Tibial artery (tissue), 4 donors: ENCODE measurements at regions not wholly inside any gene's neighbourhood (a gene's known extent, or its start where the extent isn't known, plus 50 kb on each side); places are given as distances from the start of the nearest gene placed in this dataset.
A peak's percentile ranks its signal among the peaks of the same experiment; 100 is the strongest.

Experiments
- DNase-seq, 2 donors: peaks; one replicate each; pipeline ENCODE4 v3.0.0-alpha.2; 2019
- H3K27ac ChIP-seq, 2 donors: fragments of 200-600 bp; sonication (generic) in 1 of 2; 1 replicate in 1 of 2; 2 replicates in 1 of 2; pipeline ENCODE4 v1.5.1; 2018 to 2019; ENCODE audit warnings: mild to moderate bottlenecking in 1 of 2
- H3K27me3 ChIP-seq, 2 donors: fragments of 200-600 bp; sonication (generic) in 1 of 2; one replicate each; pipeline versions ENCODE4 v1.5.1 to v1.6.0; 2016 to 2019
- H3K36me3 ChIP-seq, 3 donors: fragments of 200-600 bp; sonication (generic) in 2 of 3; one replicate each; pipeline ENCODE4 v1.5.1; 2016 to 2019; ENCODE audit warnings: mild to moderate bottlenecking in 2 of 3
- H3K4me1 ChIP-seq, 4 donors: fragments of 200-600 bp; sonication (generic) in 2 of 4; 1 replicate in 3 of 4; 2 replicates in 1 of 4; pipeline ENCODE4 v1.5.1; 2016 to 2019
- H3K4me3 ChIP-seq, 2 donors: fragments of 200-600 bp; sonication (generic) in 1 of 2; 1 replicate in 1 of 2; 2 replicates in 1 of 2; pipeline ENCODE4 v1.5.1; 2018 to 2019; ENCODE audit warnings: mild to moderate bottlenecking in 2 of 2
- H3K9me3 ChIP-seq, 3 donors: fragments of 200-600 bp; sonication (generic) in 1 of 3; one replicate each; pipeline ENCODE4 v1.5.1; 2016 to 2019
- intact Hi-C: fragments of 100-400 bp; cut with DNase I; formaldehyde crosslinking; loops from one replicate; pipeline ENCODE4 v1.15.0; 2023; ENCODE audit warnings: low total_unique reads
- TF ChIP-seq, protein P1 (sequence below), 2 experiments: fragments of 200-600 bp in 1 of 2; fragments of 450-650 bp in 1 of 2; IDR thresholded peaks; one replicate each; pipeline ENCODE4 v1.5.1; 2017 to 2019; ENCODE audit warnings: antibody characterized with exemption in 2 of 2, mild to moderate bottlenecking in 1 of 2, moderate library complexity in 1 of 2

DNA sequence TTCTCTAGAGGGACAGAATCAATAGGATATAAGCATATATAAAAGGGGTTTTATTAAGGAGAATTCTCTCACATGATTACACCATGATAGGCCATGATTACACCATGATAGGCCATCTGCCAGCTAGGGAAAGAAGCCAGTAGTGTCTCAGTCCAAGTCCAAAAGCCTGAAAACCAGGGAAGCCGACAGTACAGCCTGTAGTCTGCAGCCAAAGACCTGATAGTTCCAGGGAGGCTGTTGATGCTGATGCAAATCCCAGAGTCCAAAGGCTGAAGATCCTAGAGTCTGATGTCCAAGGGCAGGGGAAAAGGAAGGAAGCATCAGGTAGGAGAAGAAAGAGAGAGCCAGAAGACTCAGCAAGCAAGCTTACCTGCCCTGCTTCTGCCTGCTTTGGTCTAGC lies 411.3 kb upstream of the EMCN start:
- Histone ChIP-seq H3K9me3 (no peaks in the 10 kb centered on the region), H3K4me1 (no peaks in the 10 kb centered on the region), H3K27me3 (no peaks in the 10 kb centered on the region), H3K36me3 (no peaks in the 10 kb centered on the region), H3K27ac (no peak overlapping the region), H3K4me3 (no peak overlapping the region)
- peak in 1 of 2 donors; percentile 25 for DNase-seq
- TF ChIP-seq, protein P1, sequence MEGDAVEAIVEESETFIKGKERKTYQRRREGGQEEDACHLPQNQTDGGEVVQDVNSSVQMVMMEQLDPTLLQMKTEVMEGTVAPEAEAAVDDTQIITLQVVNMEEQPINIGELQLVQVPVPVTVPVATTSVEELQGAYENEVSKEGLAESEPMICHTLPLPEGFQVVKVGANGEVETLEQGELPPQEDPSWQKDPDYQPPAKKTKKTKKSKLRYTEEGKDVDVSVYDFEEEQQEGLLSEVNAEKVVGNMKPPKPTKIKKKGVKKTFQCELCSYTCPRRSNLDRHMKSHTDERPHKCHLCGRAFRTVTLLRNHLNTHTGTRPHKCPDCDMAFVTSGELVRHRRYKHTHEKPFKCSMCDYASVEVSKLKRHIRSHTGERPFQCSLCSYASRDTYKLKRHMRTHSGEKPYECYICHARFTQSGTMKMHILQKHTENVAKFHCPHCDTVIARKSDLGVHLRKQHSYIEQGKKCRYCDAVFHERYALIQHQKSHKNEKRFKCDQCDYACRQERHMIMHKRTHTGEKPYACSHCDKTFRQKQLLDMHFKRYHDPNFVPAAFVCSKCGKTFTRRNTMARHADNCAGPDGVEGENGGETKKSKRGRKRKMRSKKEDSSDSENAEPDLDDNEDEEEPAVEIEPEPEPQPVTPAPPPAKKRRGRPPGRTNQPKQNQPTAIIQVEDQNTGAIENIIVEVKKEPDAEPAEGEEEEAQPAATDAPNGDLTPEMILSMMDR (IDR thresholded peaks at IDR 0.05) = no peak
- intact Hi-C loops = no loop called here

DNA sequence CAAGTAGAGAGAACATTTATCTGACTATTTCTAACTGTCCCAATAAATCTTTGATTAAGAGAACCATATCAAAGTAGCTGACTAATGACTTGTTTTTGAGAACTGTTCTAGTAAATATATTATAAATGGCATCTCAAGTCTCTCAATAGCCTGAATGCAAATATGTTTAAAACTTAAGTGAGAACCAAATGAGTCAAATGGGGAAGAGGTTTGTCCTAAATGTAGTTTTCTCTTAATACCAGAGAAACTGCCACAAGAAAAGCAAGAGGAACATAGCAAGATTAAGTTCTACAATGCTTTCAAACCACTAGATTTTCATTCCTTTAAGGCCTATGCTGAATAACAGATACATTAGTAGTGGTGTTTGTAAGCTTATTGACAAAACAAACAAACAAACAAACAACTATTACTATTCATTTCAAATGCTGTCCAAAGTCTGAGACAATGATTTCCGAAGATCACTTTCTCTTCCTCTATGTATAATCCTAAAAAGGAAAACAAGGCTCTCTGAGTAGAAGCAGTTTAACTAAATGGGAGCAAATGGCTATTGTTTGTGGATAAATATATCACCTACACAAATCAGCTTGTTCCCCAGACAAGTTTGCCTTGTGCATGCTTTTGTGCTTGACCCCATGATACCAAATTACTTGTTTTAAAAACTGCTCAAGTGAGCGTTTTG lies 408.4 kb upstream of the EMCN start:
- DNase-seq = no peak
- intact Hi-C loops = no loop called here
- Histone ChIP-seq H3K27ac (no peak overlapping the region), H3K9me3 (no peaks in the 10 kb centered on the region), H3K4me3 (no peak overlapping the region), H3K36me3 (no peaks in the 10 kb centered on the region), H3K4me1 (no peaks in the 10 kb centered on the region), H3K27me3 (no peaks in the 10 kb centered on the region)
- TF ChIP-seq, protein P1 (IDR thresholded peaks at IDR 0.05) = no peak

DNA sequence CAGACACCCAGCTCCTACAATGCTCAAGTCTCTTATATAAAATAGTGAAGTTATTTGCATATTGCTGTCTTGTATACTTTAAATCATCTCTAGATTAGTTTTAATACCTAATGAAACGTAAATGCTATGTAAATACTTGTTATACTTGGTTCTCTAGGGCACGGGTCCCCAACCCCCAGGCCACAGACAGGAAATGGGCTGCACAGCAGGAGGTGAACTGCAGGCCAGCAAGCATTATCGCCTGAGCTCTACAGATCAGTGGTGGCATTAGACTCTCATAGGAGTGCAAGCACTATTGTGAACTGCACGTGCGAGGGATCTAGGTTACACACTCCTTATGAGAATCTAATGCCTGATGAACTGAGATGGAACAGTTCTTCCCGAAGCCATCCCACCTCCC lies 395.9 kb upstream of the EMCN start:
- Histone ChIP-seq H3K9me3 (no peaks in the 10 kb centered on the region), H3K4me3 (no peak overlapping the region), H3K36me3 (no peaks in the 10 kb centered on the region), H3K27ac (no peak overlapping the region), H3K4me1 (no peaks in the 10 kb centered on the region), H3K27me3 (no peaks in the 10 kb centered on the region)
- no peak for DNase-seq
- TF ChIP-seq, protein P1 (IDR thresholded peaks at IDR 0.05) = no peak
- intact Hi-C loops = no loop called here

DNA sequence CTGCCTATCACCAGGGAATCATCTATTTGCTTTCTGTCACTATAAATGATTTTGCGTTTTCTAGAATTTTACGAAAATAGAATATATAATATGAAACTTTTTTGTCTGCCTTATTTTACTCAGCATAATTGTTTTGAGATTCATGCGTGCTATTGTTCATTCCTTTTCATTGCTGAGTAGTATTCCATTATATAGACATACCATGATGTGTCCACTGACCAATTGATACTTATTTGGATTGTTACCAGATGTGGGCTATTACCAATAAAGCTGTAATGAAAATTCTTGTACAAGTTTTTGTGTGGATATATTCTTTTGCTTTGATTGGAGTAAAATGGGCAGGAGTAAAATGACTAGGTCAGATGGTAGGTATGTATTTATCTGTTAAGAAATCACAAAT lies 390.7 kb upstream of the EMCN start:
- Histone ChIP-seq H3K4me3 (no peak overlapping the region), H3K9me3 (no peaks in the 10 kb centered on the region), H3K36me3 (no peaks in the 10 kb centered on the region), H3K4me1 (peaks cover 0 to 3% (median 0%) of the 10 kb centered on the region in 4 donors), H3K27me3 (no peaks in the 10 kb centered on the region), H3K27ac (no peak overlapping the region)
- intact Hi-C loops = no loop called here
- TF ChIP-seq, protein P1 (IDR thresholded peaks at IDR 0.05) = no peak
- DNase-seq = no peak

DNA sequence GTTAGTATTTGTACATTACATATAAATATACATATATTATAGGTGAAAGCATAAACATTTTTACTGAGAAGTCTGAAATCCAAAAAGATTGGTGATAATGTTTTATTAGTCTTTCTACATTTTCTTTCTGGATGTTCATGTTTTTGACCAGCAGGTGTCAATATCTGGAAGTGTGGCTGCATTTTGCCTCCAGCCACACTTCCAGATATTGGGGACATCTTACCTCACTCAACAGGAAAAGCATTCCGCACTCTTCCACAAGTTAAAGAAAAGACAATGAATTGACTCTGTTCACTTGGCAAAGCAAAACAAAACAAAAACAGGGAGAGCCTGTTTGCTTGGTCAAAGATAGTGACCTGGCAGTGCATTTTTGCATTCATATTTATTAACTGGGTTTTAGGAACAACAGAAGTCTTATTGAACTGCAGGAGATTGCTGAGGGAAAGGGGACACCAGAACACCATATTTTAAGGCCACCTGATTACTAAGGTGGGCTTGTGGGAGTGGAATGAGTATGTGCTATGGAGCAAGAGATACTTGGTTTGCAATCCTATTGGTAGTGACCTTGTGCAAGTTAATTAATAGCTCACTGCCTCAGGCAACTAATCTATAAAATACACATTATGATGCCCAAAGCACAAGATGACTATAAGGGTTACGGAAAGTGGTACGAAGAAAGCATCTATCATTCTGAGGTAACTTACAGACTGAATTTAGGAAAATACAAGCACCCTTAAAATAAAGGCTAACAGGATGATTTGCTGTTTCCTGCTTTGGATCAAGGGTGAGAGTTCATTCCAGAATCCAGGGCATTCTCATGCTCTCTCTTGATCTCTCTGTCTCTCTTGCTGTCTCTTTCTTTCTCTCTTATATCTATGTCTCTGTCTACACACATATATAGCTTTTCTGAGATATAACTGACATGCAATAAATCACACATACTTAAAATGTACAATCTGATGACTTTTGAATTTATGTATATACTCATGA lies 389.9 kb upstream of the EMCN start:
- Histone ChIP-seq H3K36me3 (no peaks in the 10 kb centered on the region), H3K27ac (no peak overlapping the region), H3K9me3 (no peaks in the 10 kb centered on the region), H3K4me3 (no peak overlapping the region), H3K4me1 (peaks cover 0 to 3% (median 0%) of the 10 kb centered on the region in 4 donors), H3K27me3 (no peaks in the 10 kb centered on the region)
- TF ChIP-seq, protein P1 (IDR thresholded peaks at IDR 0.05) = peak; percentile 17 to 31
- intact Hi-C loops = no loop called here
- DNase-seq = no peak
